ENCODE measurements at regions not wholly inside any gene's neighbourhood (a gene's known extent, or its start where the extent isn't known, plus 50 kb on each side); places are given as distances from the start of the nearest gene placed in this dataset.
A peak's percentile ranks its signal among the peaks of the same experiment; 100 is the strongest.

GRCh38 chr1:229092377-229093237 lies 178.3 kb upstream of the RAB4A start:
- no peak for DNase-seq (ENCODE audit: low spot score)

DNA sequence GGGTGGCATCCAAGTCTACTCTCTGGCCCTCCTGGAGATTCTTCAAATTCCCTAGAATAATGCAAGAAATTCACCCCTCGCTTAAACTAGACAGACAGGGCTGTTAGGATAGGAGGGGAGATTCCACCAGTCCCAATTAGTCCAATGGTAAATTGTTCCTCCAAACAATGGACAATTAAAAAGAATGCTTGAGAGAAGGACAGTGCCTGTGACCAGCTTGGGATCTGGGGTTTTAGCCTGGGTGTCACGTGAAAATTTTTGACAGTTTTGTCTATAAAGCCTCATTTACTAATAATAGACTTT lies 177.7 kb upstream of the RAB4A start:
- no peak for DNase-seq (ENCODE audit: low spot score)

DNA sequence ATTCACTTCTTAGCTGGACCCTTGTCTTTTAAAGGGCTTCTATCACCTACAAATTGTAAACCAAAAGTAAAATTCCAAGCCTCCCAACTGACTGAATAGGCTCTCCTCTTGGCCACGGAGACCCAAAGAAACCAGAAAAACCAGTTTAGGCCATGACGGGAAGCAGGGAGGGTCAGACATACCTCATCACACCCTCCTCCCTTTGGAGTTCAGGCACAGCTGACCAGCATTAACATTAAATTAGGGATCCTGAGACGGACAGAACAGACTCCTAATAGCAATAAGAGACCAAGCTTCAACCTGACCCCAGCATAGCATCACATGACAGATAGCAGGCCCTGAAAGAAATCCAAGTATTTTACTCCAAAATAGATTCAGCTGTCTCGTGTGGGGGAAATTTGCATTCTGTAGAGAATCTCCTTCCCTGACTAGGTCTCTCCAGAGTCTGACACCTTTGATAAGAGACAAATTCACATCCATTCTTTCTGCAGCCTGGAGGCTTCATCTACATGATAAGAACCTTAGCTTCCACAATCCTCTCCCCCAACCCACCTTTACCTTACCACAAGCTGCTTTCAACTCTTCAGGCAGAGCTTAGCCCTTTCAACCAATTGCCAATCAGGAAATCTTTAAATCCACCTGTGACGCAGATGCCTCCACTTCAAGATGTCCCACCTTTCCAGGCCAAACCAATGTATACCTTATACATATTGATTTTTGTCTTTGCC lies 177.1 kb upstream of the RAB4A start:
- peak; percentile 49 for DNase-seq (ENCODE audit: low spot score)

DNA sequence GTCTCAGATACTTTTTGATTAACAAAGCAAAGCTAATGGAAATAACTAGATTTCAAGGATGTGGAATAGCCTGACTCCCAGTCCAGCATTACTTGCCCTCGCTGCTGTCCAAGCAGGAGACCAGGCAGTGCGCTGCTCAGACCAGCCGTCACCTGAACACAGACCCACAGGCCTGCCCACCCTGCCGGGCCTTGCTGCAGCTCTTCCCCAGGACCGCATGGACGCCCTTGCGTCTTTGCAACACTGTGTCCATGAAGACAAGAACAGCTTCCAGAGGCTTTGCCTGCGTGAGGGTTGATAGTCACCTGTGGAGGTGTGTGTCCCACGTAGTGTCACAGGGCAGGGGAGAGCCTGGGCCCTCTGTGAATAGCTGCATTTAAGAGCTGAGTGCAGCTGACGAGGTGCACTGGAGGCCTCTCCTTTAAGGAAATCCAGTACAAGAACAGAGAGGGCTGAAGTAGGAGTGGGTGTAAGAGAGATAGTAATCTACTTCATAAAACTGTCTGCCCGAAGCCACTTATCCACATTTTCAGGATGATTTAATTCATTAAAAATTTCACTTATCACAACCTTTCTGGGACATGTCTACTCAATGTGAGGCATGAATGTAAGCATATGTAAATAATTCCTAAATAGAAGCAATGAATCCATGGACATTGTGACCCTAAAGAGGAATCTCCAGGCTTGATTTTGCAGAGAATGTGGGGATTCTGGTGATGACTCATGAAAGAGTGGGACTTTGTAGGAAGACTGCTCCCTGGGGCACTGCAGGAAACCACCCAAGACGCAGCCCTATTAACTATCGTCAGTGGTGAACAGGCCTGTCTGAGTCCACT lies 176.2 kb upstream of the RAB4A start:
- DNase-seq (ENCODE audit: low spot score) = no peak

- no peak for DNase-seq (ENCODE audit: low spot score)
Observed at GRCh38 chr1:229095325-229095724, 175.6 kb upstream of the RAB4A start.

DNA sequence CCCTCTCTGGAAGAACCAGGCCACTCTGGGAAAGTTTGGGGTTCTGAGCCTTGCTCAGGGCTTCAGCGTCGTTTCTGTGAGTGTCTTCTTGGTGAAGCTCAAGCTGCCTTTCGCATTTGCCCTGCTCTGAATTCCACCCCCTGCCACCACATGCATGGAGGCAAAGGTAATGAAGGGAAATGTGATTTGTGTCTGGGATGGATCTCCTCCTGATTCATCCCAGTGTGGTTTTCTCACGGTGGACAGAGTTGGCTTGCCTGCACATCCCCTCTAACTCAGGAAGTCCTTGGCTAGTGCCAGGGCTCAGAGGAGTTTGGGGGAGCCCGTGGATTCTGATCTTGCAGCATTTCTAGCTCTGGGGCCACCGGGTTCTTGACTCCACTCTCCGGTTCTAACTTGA lies 173.6 kb upstream of the RAB4A start:
- no peak for DNase-seq (ENCODE audit: low spot score)

DNA sequence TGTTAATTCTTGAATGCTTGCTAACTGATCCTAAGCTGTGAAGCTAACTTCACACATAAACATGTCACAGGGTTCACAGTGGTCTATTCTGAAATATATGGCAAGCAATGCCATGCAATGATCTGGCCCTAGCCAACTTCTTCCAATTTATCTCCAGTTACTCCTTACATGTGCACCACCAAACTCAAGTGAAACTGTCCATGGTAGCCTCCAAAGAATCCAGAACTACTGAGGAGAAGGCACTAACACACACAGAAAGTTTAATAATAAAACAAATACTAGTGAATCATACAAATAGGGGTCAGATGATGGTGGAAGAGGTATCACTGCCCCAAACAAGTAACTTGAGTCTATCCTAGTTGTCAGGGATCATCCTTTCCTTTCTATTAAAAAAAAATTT lies 172.6 kb upstream of the RAB4A start:
- DNase-seq (ENCODE audit: low spot score) = no peak

DNA sequence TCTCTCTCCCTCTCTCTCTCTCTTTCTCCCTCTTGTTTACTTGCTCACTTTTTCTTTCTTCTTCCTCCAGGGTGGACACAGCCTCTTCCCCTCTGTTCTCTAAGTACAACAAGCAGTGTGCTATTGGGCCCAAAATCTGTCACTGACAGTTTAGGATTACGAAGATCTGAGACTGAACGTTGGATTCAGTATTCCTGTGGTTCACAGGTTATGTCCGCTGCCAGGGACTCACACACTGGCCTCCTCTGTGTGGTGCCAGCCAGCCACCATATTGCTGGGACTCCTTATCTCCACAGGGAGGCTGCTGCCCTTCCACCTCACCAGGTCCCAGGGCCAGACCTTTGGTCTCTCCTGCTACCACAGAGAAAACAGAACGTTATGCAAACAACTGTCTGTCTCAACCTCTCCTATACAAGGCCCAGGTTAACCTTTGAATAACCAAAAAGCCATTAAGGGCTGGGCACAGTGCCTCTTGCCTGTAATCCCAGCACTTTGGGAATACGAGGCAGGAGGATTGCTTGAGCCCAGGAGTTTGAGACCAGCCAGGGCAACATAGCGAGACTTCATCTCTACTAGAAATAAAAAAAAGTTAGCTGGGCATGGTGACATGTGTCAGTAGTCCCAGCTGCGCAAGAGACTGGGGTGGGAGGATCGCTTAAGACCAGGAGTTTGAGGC lies 171.9 kb upstream of the RAB4A start:
- DNase-seq (ENCODE audit: low spot score) = no peak

GRCh38 chr1:229101011-229101871 lies 169.7 kb upstream of the RAB4A start:
- no peak for DNase-seq (ENCODE audit: low spot score)

DNA sequence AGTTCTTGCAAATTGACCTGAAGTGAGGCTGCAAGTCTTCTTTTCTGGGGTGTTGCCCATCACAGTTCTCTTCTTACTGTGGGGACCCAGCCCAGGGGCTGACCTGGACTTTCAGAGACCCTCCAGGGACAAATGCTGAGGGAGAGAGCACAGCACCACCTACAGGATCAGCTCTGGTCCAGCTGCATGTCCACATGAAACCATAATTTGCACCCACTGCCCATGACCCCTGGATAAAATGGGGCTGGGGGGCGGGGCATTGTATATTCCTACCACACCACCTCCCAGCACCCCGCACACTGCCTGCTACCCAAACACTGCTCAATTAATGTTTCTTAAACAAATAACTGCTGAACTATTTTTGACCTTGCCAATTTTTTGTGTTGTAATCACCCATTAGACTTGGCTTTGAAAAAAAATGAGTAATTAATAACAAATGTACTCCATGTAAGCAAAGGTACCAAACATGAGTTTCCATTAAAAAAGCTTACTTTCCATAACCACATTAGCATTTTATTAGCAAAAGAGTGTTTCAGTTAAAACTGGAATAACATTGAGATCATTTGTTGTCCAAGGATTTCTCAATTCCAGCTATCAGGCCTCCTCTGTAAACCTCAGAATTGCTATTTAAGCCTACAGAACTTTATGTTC lies 168.0 kb upstream of the RAB4A start:
- DNase-seq (ENCODE audit: low spot score) = peak; percentile 43

- no peak for DNase-seq (ENCODE audit: low spot score)
Observed at GRCh38 chr1:229104654-229105053, 166.3 kb upstream of the RAB4A start.

DNA sequence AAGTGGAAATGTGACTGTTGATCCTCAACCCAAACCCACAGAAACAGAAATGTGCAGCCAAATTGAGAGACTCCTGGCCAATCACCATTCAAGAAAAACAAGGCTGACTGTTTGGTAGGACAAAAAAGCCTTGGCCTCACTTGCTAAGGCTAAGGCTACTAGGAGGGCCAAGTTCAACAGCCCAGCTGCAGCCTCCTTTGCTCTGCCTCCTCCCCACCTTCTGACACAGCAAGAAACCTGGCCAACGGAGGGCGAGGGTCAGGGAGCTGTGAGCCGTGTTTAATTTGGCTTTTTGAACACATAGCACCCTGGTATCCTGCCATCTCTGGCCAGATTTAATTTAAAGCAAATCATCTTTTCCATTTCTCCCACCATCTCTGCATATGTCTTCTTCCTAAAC lies 165.8 kb upstream of the RAB4A start:
- DNase-seq (ENCODE audit: low spot score) = no peak

DNA sequence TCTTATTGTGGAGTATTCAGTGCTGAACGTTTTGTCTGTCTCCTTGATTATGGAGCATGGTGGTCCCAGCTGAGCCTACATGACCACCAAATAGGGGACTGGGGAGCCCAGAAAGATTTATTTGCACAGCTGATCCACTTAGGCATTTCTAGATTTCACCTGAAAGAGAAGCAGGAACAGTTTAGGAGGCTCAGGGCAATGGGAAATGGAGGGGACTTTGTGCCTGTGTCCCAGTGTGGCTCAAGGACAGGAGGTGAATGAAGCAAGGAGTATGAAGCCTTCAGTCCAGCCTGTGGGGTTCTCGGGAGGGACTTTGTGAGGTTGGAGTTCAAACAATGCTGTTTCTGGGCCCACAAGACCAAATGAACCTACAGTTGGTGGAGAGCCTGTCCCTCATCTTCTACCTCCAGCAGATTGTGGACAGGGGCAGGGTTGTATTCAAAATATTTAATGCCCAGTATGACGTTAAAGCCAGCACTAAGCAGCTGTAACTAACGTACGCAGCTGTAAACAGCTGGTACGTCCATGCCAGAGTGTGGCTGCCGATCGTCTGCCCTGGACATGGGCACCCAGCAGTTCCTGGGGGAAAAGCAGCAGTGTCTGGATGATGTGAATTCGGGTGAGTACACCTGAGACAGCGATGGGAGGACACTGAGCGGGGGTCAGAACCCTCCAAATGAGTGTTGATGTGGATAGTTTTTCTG lies 164.9 kb upstream of the RAB4A start:
- DNase-seq (ENCODE audit: low spot score) = no peak

GRCh38 chr1:229106526-229107125 lies 164.3 kb upstream of the RAB4A start:
- no peak for DNase-seq (ENCODE audit: low spot score)

DNA sequence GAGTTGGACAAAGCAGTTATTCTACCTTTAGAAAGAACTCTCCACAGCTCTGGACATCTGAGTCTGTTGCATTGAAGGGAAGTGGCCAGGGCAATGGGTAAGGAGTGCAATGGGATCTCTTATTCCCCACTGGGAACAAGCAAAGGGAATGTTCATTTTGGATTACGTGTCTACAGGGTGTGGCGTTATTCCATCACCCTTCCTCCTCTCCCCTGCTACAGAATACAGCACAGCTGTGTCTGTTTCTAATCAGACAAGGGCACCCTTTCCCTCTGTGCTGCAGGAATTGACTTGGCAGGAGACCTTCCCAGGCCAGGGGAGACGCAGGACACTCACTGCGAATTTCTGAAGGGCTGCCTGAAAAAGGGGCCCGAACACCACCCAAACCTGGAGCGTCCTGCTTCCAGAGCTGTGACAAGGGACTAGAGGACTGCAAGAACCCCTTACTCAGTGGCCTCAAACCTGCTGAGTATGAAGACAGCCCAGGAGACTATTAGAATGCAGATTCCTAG lies 163.6 kb upstream of the RAB4A start:
- no peak for DNase-seq (ENCODE audit: low spot score)

DNA sequence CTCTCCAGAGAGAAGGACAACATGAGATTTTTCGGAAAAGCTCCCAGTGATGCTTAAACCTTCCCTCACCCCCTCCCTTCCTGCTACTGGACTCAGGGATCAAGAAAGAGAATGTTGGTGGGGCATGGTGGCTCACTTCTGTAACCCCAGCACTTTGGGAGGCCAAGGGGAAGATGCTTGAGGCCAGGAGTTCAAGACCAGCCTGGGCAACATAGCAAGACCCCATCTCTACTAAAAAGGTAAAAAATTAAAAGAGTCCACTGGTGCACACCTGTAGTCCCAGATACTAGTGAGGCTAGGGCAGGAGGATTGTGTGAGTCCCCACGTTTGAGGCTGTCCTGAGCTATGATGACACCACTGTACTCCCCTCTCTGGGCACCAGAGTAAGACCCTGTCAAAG lies 162.9 kb upstream of the RAB4A start:
- DNase-seq (ENCODE audit: low spot score) = no peak

DNA sequence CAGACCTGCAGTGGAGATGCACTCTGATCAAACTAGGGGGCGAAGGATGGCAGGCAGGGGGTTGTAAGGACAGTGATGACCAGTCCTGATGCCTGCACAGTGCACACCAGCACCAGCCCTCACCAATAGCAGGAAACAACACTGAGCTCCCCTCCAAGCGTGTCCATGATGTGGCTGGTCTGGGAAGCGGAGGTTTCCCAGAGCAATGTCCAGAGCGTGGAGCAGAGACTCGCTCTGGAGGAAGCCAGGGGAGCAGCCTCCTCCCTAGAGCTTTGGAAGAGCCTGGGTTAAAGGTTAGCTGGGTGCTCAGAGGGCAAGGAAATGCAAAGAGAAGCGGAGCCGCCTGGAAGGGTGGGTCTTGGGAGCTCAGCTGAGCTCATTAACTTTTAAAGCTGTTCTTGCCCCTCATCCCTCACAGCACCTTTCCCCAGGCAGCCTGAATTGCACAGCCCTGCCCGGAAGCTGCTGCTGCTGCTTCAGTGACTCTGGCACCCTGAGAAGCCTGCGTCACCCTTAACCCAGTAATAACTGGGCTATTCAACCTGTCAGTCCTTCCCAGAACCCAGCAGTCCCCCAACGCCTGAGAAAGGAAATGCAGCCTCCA lies 162.2 kb upstream of the RAB4A start:
- no peak for DNase-seq (ENCODE audit: low spot score)

DNA sequence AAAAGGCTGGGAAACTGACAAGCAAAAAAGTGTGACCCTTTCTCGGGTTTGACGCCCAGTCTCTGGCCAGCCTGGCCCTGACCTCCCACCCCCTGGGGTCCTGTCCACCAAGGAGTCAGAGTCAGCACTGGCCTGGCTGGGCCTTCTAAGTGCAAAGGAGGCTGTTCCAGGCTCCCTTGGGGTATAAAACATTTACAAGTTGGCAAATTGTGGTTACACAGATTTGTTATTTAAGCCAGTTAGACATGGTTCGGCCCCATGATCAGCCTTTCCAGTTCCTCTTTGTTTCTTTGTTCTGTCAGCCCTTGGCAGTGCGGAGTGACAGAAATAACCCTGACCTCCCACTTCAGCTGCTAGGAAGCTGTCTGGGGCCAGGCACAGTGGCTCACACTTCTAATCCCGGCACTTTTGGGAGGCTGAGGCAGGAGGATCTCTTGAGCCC lies 161.6 kb upstream of the RAB4A start:
- DNase-seq (ENCODE audit: low spot score) = no peak

DNA sequence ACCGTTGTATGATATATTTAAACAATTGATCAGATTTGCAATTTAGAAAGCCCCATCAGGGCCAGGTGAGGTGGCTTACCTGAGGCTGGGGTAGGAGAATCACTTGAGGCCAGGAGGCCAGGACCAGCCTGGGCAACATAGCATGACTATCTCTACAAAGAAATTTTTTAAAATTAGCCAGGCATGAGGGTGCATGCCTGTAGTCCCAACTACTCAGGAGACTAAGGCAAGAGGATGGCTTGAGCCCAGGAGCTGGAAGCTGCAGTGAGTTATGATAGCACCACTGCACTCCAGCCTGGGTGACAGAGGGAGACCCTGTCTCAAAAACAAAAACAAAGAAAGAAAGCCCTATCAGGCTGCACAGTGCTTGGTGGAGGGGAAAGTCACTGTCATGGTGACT lies 159.9 kb upstream of the RAB4A start:
- no peak for DNase-seq (ENCODE audit: low spot score)

Data from iPS-NIHi11 (cell line).